Cardiac muscle cell (in vitro differentiated cells and primary cell): ENCODE measurements at regions not wholly inside any gene's neighbourhood (a gene's known extent, or its start where the extent isn't known, plus 50 kb on each side); places are given as distances from the start of the nearest gene placed in this dataset.
"Not testable (repeated sequence)": the region's sequence is repeated elsewhere in the genome, so short reads cannot be mapped to it uniquely, and the experiment has no call there.

Experiments
- DNase-seq, 2 donors: peaks; one replicate each; pipeline versions ENCODE4 v3.0.0 to v3.0.0-alpha.2; 2010 to 2017; ENCODE audit warnings: low read depth in 1 of 2, low spot score in 1 of 2
- H3K27ac ChIP-seq: fragments of 200-600 bp; sonication (generic); 2 replicates; pipeline ENCODE4 v1.5.1; 2016
- H3K27me3 ChIP-seq: fragments of 200-600 bp; sonication (generic); 2 replicates; pipeline ENCODE4 v1.6.0; 2016; ENCODE audit warnings: control low read depth
- H3K36me3 ChIP-seq: fragments of 200-600 bp; sonication (generic); 2 replicates; pipeline ENCODE4 v1.5.1; 2016; ENCODE audit warnings: control low read depth
- H3K4me1 ChIP-seq: fragments of 200-600 bp; sonication (generic); 2 replicates; pipeline ENCODE4 v1.8.1; 2017; ENCODE audit warnings: low read depth, mild to moderate bottlenecking, mixed run types
- H3K4me3 ChIP-seq: fragments of 200-600 bp; sonication (generic); 2 replicates; pipeline ENCODE4 v1.5.1; 2016; ENCODE audit warnings: mild to moderate bottlenecking
- H3K9me3 ChIP-seq: fragments of 200-600 bp; sonication (generic); 2 replicates; pipeline ENCODE4 v1.5.1; 2017; ENCODE audit warnings: low read depth, mild to moderate bottlenecking, control low read depth
- TF ChIP-seq, protein P1 (sequence below): IDR thresholded peaks from 2 replicates; pipeline ENCODE4 v1.5.1; 2012; ENCODE audit warnings: low read depth, mild to moderate bottlenecking, low read length

DNA sequence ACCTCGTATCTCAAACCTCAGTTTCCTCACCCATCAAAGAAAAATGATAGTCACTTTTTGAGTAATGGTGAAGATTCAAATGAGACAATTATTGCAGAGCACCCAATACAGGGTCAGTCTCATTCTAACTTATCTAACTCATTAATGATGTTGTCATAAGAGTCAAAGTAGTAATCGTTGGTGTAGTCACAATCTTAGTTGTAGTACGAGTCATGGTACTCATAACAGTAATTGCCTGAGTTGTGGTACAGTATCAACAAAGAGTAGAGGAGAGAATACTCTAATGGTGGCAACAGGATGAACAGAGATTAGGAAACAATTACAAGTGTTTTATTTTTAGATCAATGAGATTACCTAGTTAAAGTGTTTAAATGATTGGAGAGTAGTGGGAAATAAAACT is 93.6 kb upstream of the TMTC2 start:
- Histone ChIP-seq H3K36me3 (no peaks in the 10 kb centered on the region), H3K4me1 (peaks cover 5% of the 10 kb centered on the region), H3K27me3 (no peaks in the 10 kb centered on the region), H3K4me3 (no peak overlapping the region), H3K27ac (no peak overlapping the region), H3K9me3 (no peaks in the 10 kb centered on the region)
- no peak for DNase-seq
- TF ChIP-seq, protein P1, sequence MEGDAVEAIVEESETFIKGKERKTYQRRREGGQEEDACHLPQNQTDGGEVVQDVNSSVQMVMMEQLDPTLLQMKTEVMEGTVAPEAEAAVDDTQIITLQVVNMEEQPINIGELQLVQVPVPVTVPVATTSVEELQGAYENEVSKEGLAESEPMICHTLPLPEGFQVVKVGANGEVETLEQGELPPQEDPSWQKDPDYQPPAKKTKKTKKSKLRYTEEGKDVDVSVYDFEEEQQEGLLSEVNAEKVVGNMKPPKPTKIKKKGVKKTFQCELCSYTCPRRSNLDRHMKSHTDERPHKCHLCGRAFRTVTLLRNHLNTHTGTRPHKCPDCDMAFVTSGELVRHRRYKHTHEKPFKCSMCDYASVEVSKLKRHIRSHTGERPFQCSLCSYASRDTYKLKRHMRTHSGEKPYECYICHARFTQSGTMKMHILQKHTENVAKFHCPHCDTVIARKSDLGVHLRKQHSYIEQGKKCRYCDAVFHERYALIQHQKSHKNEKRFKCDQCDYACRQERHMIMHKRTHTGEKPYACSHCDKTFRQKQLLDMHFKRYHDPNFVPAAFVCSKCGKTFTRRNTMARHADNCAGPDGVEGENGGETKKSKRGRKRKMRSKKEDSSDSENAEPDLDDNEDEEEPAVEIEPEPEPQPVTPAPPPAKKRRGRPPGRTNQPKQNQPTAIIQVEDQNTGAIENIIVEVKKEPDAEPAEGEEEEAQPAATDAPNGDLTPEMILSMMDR: no peak

DNA sequence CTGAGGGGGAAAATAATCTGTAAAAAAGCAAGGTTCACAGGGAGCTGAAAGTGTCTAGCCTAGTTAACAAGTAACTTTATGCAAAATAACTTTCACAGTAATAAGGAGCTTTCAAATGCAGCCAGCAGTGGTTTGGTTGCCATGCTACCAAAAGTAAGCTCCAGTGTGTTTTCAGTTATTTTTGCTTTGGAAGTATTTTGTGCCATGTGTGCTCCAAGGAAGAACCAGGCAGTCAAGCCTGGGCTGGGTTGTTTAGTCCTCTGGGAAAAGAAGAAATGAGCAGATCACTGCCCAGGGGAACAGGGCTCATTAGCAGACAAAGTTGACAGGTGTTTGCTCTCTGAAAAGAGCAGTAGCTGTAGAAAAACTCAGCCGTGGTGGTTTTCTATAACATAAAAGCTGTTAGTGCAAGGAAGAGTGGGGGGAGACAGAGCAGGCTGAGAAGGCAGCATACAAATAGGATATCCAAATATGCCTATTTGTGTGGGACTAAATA is 92.8 kb upstream of the TMTC2 start:
- no peak overlapping the region for H3K27ac ChIP-seq
- no peaks in the 10 kb centered on the region for H3K9me3 ChIP-seq
- DNase-seq: no peak
- TF ChIP-seq, protein P1: no peak
- peaks cover 5% of the 10 kb centered on the region for H3K4me1 ChIP-seq
- H3K27me3 ChIP-seq: no peaks in the 10 kb centered on the region
- H3K4me3 ChIP-seq: no peak overlapping the region
- no peaks in the 10 kb centered on the region for H3K36me3 ChIP-seq

DNA sequence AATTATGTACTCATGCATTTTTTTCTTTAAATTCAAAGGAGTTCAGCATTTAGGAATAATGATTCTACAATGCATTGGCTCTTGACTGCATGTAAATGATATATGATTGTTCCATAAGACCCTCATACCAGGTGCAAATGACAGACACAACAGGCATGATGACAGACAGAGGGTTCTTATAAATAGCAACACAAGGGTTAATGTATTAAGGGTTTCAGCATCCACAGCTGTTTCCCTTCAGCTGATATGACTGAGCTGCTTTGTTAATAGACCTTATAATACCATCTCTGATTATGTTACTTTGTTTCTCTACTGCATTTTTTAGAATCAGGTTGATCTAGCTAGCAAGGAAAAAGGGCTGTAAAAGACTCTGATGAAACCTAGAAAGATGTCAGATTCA is 90.8 kb upstream of the TMTC2 start:
- Histone ChIP-seq H3K27ac (no peak overlapping the region), H3K4me3 (no peak overlapping the region), H3K36me3 (no peaks in the 10 kb centered on the region), H3K4me1 (peaks cover 5% of the 10 kb centered on the region), H3K27me3 (no peaks in the 10 kb centered on the region), H3K9me3 (no peaks in the 10 kb centered on the region)
- DNase-seq: no peak
- TF ChIP-seq, protein P1: no peak

DNA sequence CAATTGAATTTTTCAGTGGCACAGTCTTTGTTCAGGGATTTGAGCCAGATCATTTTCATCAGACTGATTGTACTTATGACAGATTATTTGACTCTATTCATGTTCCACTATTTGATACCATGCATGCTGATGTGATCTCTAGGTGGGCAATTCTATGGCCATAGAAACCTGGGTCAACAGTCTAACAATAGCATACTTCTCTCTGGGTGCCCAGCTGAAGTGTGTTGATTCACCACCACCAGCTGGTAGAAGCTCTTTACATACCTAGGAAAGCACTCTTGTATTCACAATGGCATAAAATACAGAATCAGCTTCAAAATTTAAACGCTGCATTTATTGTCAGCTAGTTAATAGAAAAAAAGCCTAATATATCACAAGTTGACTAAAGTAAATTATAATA is 90.2 kb upstream of the TMTC2 start:
- Histone ChIP-seq H3K9me3 (no peaks in the 10 kb centered on the region), H3K4me1 (peaks cover 5% of the 10 kb centered on the region), H3K36me3 (no peaks in the 10 kb centered on the region), H3K27me3 (no peaks in the 10 kb centered on the region), H3K27ac (no peak overlapping the region), H3K4me3 (no peak overlapping the region)
- TF ChIP-seq, protein P1: no peak
- DNase-seq: no peak

DNA sequence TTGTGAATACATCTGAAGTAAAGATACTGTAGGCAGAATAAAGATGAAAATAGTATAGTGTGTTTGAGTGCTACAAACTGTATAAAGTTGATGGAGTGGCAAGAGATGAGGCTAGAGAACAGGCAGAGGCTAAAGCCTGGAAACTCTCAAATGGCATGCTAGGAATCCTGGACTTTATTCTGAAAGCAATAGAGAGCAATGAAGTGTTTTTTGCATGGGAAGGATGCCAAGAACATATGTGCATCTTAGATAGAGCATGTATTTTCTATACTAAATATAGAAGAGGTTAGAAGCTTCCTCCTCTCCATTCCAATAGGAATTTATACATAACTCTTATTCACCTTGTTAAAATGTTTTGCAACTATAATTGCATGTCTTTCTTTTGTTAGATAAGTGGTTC is 86.3 kb upstream of the TMTC2 start:
- no peaks in the 10 kb centered on the region for H3K27me3 ChIP-seq
- H3K4me1 ChIP-seq: peaks cover 5% of the 10 kb centered on the region
- DNase-seq: peak; percentile 1 to 15
- no peaks in the 10 kb centered on the region for H3K9me3 ChIP-seq
- TF ChIP-seq, protein P1: no peak
- no peaks in the 10 kb centered on the region for H3K36me3 ChIP-seq
- H3K4me3 ChIP-seq: no peak overlapping the region
- no peak overlapping the region for H3K27ac ChIP-seq

DNA sequence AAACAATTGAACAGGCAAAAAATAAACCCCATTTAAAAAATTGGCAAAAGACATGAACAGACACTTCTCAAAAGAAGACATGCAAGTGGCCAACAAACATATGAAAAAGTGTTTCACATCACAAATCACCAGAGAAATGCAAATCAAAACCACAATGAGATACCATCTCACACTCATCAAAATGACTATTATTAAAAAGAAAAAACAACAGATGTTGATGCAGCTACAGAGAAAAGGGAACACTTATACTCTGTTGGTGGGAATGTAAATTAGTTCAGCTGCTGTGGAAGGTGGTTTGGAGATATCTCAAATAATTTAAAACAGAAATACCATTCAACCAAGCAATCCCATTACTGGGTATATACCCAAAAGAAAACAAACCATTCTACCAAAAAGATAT is 83.1 kb upstream of the TMTC2 start:
- H3K27me3 ChIP-seq, DNase-seq, H3K4me3 ChIP-seq, H3K4me1 ChIP-seq, H3K27ac ChIP-seq, H3K36me3 ChIP-seq, H3K9me3 ChIP-seq: not testable (repeated sequence)
